HG02884 (cell line): ENCODE measurements at regions not wholly inside any gene's neighbourhood (a gene's known extent, or its start where the extent isn't known, plus 50 kb on each side); places are given as distances from the start of the nearest gene placed in this dataset.
"Not testable (repeated sequence)": the region's sequence is repeated elsewhere in the genome, so short reads cannot be mapped to it uniquely, and the experiment has no call there.

Source experiments
- ATAC-seq: cut with Tn5 transposase; IDR thresholded peaks from one replicate; pipeline ENCODE4 v1.9.1; 2021; ENCODE audit warnings: mild to moderate bottlenecking, moderate library complexity; ENCODE audit not compliant: unreplicated experiment

- ATAC-seq = not testable (repeated sequence)
Observed at GRCh38 chr18:64369830-64370440, 221.0 kb upstream of the LINC00305 start.

GRCh38 chr18:64365106-64365505, 216.2 kb upstream of the LINC00305 start:
- ATAC-seq = no peak

- no peak for ATAC-seq
Observed at GRCh38 chr18:64337673-64338072, 188.8 kb upstream of the LINC00305 start.

- ATAC-seq = no peak
Observed at GRCh38 chr18:64337018-64337417, 188.1 kb upstream of the LINC00305 start.

GRCh38 chr18:64334748-64335147, 185.9 kb upstream of the LINC00305 start:
- no peak for ATAC-seq

- ATAC-seq = no peak
Observed at GRCh38 chr18:64333584-64333983, 184.7 kb upstream of the LINC00305 start.

GRCh38 chr18:64332835-64333234, 183.9 kb upstream of the LINC00305 start:
- ATAC-seq = no peak

- ATAC-seq = no peak
Observed at GRCh38 chr18:64331419-64331818, 182.5 kb upstream of the LINC00305 start.

GRCh38 chr18:64330931-64331330, 182.0 kb upstream of the LINC00305 start:
- no peak for ATAC-seq

GRCh38 chr18:64330161-64330560, 181.3 kb upstream of the LINC00305 start:
- ATAC-seq = no peak

- ATAC-seq = no peak
Observed at GRCh38 chr18:64322189-64322588, 173.3 kb upstream of the LINC00305 start.

GRCh38 chr18:64318547-64318946, 169.7 kb upstream of the LINC00305 start:
- ATAC-seq = no peak

GRCh38 chr18:64311859-64312258, 163.0 kb upstream of the LINC00305 start:
- ATAC-seq = no peak

- no peak for ATAC-seq
Observed at GRCh38 chr18:64295839-64296238, 147.0 kb upstream of the LINC00305 start.

GRCh38 chr18:64294967-64295366, 146.1 kb upstream of the LINC00305 start:
- ATAC-seq = no peak

- no peak for ATAC-seq
Observed at GRCh38 chr18:64288432-64288831, 139.5 kb upstream of the LINC00305 start.

GRCh38 chr18:64287926-64288325, 139.0 kb upstream of the LINC00305 start:
- no peak for ATAC-seq

GRCh38 chr18:64283059-64283458, 134.2 kb upstream of the LINC00305 start:
- ATAC-seq = no peak

GRCh38 chr18:64278026-64278425, 129.1 kb upstream of the LINC00305 start:
- ATAC-seq = no peak

- no peak for ATAC-seq
Observed at GRCh38 chr18:64276311-64277090, 127.6 kb upstream of the LINC00305 start.

GRCh38 chr18:64275593-64276300, 126.9 kb upstream of the LINC00305 start:
- ATAC-seq = no peak

- ATAC-seq = no peak
Observed at GRCh38 chr18:64273724-64274123, 124.8 kb upstream of the LINC00305 start.
